Endothelial cell of umbilical vein (primary cell): ENCODE measurements at regions not wholly inside any gene's neighbourhood (a gene's known extent, or its start where the extent isn't known, plus 50 kb on each side); places are given as distances from the start of the nearest gene placed in this dataset.

ENCODE experiments used
- BruUV-seq: library from RNA; stranded (reverse); fragments of 400-500 nt; replicated peaks from 2 replicates; lab custom pipeline; 2021; lab: Mats Ljungman, UMichigan
- CTCF ChIA-PET: fragments of 300-600, 350-600 bp; sonication (Branson Sonifier 250); formaldehyde crosslinking; loops from one replicate; lab custom pipeline; 2021; ENCODE audit warnings: antibody characterized with exemption, inconsistent platforms; lab: Charles Lee
- POLR2A ChIA-PET: fragments of 300-600, 350-600 bp; sonication (Branson Sonifier 250); formaldehyde crosslinking; loops from one replicate; lab custom pipeline; 2021; ENCODE audit warnings: antibody characterized with exemption, inconsistent platforms; lab: Charles Lee
- DNase-seq: peaks from one replicate; pipeline ENCODE4 v3.0.0-alpha.2; 2011; ENCODE audit warnings: low read depth, low spot score
- FAIRE-seq: peaks from 2 replicates; lab custom pipeline; 2011; peaks lifted over from hg19 to GRCh38; lab: Jason Lieb, UNC
- H2AFZ ChIP-seq: 2 replicates; pipeline ENCODE4 v1.6.0; 2012; ENCODE audit warnings: low read depth, low read length, control low read depth, inconsistent platforms
- H3K27ac ChIP-seq: 2 replicates; pipeline ENCODE4 v1.5.1; 2011; ENCODE audit warnings: low read depth, mild to moderate bottlenecking, control low read depth, low read length, moderate library complexity; ENCODE audit not compliant: insufficient read depth
- H3K27me3 ChIP-seq, 2 experiments: 2 replicates each; pipeline versions ENCODE4 v1.6.0 to v1.6.1; 2011; ENCODE audit warnings: low read length in 2 of 2, mixed read lengths in 1 of 2; ENCODE audit not compliant: control insufficient read depth in 2 of 2, insufficient read depth in 2 of 2
- H3K36me3 ChIP-seq, 2 experiments: 2 replicates in 1 of 2; 3 replicates in 1 of 2; pipeline ENCODE4 v1.5.1; 2011; ENCODE audit warnings: low read length in 2 of 2, mild to moderate bottlenecking in 1 of 2, moderate library complexity in 1 of 2; ENCODE audit not compliant: control insufficient read depth in 2 of 2, insufficient read depth in 2 of 2; ENCODE audit errors: extremely low read depth in 1 of 2
- H3K4me1 ChIP-seq: 3 replicates; pipeline ENCODE4 v1.5.1; 2011; ENCODE audit warnings: mild to moderate bottlenecking, low read length; ENCODE audit not compliant: control insufficient read depth, insufficient read depth; ENCODE audit errors: extremely low read depth
- H3K4me2 ChIP-seq: 2 replicates; pipeline ENCODE4 v1.6.1; 2011; ENCODE audit warnings: low read length, control low read depth, mixed read lengths; ENCODE audit not compliant: insufficient read depth
- H3K4me3 ChIP-seq, 3 experiments: fragments of 200-600 bp in 1 of 3; sonication (generic), shearing (Covaris generic) in 1 of 3; replicated peaks in 1 of 3; 2 replicates each; pipeline ENCODE4 v1.5.1; 2011 to 2016; ENCODE audit warnings: control low read depth in 3 of 3, low read length in 3 of 3, mild to moderate bottlenecking in 2 of 3, inconsistent platforms in 1 of 3, low read depth in 1 of 3, moderate library complexity in 1 of 3; ENCODE audit not compliant: insufficient read depth in 1 of 3
- H3K79me2 ChIP-seq: 2 replicates; pipeline ENCODE4 v1.6.0; 2012; ENCODE audit warnings: low read length, inconsistent platforms; ENCODE audit not compliant: control insufficient read depth, insufficient read depth
- H3K9ac ChIP-seq: replicated peaks from 2 replicates; pipeline ENCODE3; 2011; ENCODE audit warnings: low read length, control low read depth; ENCODE audit not compliant: insufficient read depth; ENCODE audit errors: extremely low read depth
- H3K9me1 ChIP-seq: replicated peaks from 3 replicates; pipeline ENCODE4 v1.6.0; 2011; ENCODE audit warnings: mild to moderate bottlenecking, low read length; ENCODE audit not compliant: control insufficient read depth, insufficient read depth; ENCODE audit errors: extremely low read depth
- H3K9me3 ChIP-seq: replicated peaks from 2 replicates; pipeline ENCODE4 v1.5.1; 2012; ENCODE audit warnings: low read length, inconsistent platforms; ENCODE audit not compliant: control insufficient read depth, insufficient read depth
- H4K20me1 ChIP-seq: replicated peaks from 2 replicates; pipeline ENCODE3; 2011; ENCODE audit warnings: mild to moderate bottlenecking, low read length; ENCODE audit not compliant: control insufficient read depth, insufficient read depth; ENCODE audit errors: extremely low read depth
- CTCF ChIP-seq, 2 donors: IDR thresholded peaks; 1 replicate in 1 of 2; 2 replicates in 1 of 2; pipeline ENCODE4 v1.5.1; 2011; ENCODE audit warnings: low read length in 2 of 2, mild to moderate bottlenecking in 2 of 2, moderate library complexity in 2 of 2, control low read depth in 1 of 2, inconsistent platforms in 1 of 2, low read depth in 1 of 2; ENCODE audit not compliant: insufficient read depth in 1 of 2; ENCODE audit errors: extremely low read depth in 1 of 2
- EZH2 ChIP-seq: IDR thresholded peaks from 2 replicates; pipeline ENCODE4 v1.6.1; 2012; ENCODE audit warnings: borderline replicate concordance, low read depth, mild to moderate bottlenecking, moderate library complexity, low read length, inconsistent platforms; ENCODE audit not compliant: severe bottlenecking
- FOS ChIP-seq: IDR thresholded peaks from 2 replicates; pipeline ENCODE4 v1.6.1; 2011; ENCODE audit warnings: mild to moderate bottlenecking, low read length, moderate library complexity, borderline replicate concordance; ENCODE audit not compliant: insufficient read depth
- GATA2 ChIP-seq: IDR thresholded peaks from 2 replicates; pipeline ENCODE4 v1.7.0; 2011; ENCODE audit warnings: low read depth, mild to moderate bottlenecking, moderate library complexity, mixed read lengths, low read length; ENCODE audit not compliant: insufficient read length, insufficient read depth
- JUN ChIP-seq: IDR thresholded peaks from 2 replicates; pipeline ENCODE4 v1.6.1; 2011; ENCODE audit warnings: borderline replicate concordance, low read depth; ENCODE audit not compliant: insufficient read length, insufficient read depth
- MAX ChIP-seq: IDR thresholded peaks from 2 replicates; pipeline ENCODE4 v1.6.1; 2011; ENCODE audit not compliant: insufficient read depth, insufficient read length
- MYC ChIP-seq: IDR thresholded peaks from one replicate; pipeline ENCODE4 v1.6.1; 2011; ENCODE audit warnings: mild to moderate bottlenecking, low read depth, low read length
- POLR2A ChIP-seq: IDR thresholded peaks from 2 replicates; pipeline ENCODE4 v1.6.1; 2012; ENCODE audit warnings: low read depth, mild to moderate bottlenecking, control low read depth, low read length
- POLR2AphosphoS5 ChIP-seq: IDR thresholded peaks from 2 replicates; pipeline ENCODE4 v1.6.1; 2012; ENCODE audit warnings: low read depth, mild to moderate bottlenecking, control low read depth, low read length, moderate library complexity; ENCODE audit not compliant: insufficient read depth
- dilution Hi-C: fragments of 300-500 bp; cut with MboI; formaldehyde crosslinking; loops from one replicate; pipeline ENCODE4 v1.15.0; 2019; ENCODE audit warnings: low sequenced_read_pairs; ENCODE audit not compliant: extremely low pct_ligation_motif_present
- intact Hi-C: fragments of 100-400 bp; cut with micrococcal nuclease; formaldehyde crosslinking; loops from one replicate; pipeline ENCODE4 v1.10.0; 2022

- Histone ChIP-seq H3K27me3 (no peaks in the 10 kb centered on the region), H3K9me3 (peaks cover 2% of the 10 kb centered on the region), H3K27ac (no peak overlapping the region), H3K36me3 (no peaks in the 10 kb centered on the region), H3K79me2 (no peaks in the 10 kb centered on the region), H3K9me1 (no peaks in the 10 kb centered on the region), H2AFZ (no peak overlapping the region), H3K4me2 (no peak overlapping the region), H3K9ac (no peak overlapping the region), H4K20me1 (no peaks in the 10 kb centered on the region), H3K4me3 (no peak overlapping the region), H3K4me1 (no peaks in the 10 kb centered on the region)
- no peak for FAIRE-seq
- CTCF ChIA-PET, result no interaction called here
- TF ChIP-seq GATA2, result no peak
- TF ChIP-seq FOS, result no peak
- TF ChIP-seq POLR2AphosphoS5, result no peak
- no peak for TF ChIP-seq EZH2
- TF ChIP-seq MAX, result no peak
- no peak for TF ChIP-seq CTCF (IDR thresholded peaks at IDR 0.05; ENCODE audit: extremely low read depth in 1 of 2, insufficient read depth in 1 of 2, low read depth in 1 of 2, low read length in 2 of 2)
- TF ChIP-seq JUN, result no peak
- no peak for TF ChIP-seq MYC
- no peak for TF ChIP-seq POLR2A
- intact Hi-C loops, result no loop called here
- dilution Hi-C loops, result no loop called here
- POLR2A ChIA-PET, result no interaction called here
- DNase-seq, result no peak
- no TSS peak for BruUV-seq
Observed at GRCh38 chr13:109568339-109568818, 218.0 kb downstream of the IRS2 start.
